HEK293T (cell line): ENCODE measurements at regions not wholly inside any gene's neighbourhood (a gene's known extent, or its start where the extent isn't known, plus 50 kb on each side); places are given as distances from the start of the nearest gene placed in this dataset.

ENCODE experiments used
- ELF4 ChIP-seq: fragments of 450-650 bp; IDR thresholded peaks from 2 replicates; pipeline ENCODE4 v1.6.1; 2017; ENCODE audit warnings: antibody characterized with exemption
- HDGF ChIP-seq: fragments of 450-650 bp; IDR thresholded peaks from 2 replicates; pipeline ENCODE4 v1.6.1; 2017; ENCODE audit warnings: antibody characterized with exemption, borderline replicate concordance
- L3MBTL2 ChIP-seq: fragments of 450-650 bp; conservative IDR thresholded peaks from 2 replicates; pipeline ENCODE4 v1.6.1; 2016; ENCODE audit warnings: mild to moderate bottlenecking
- SP1 ChIP-seq: fragments of 450-650 bp; IDR thresholded peaks from 2 replicates; pipeline ENCODE4 v1.6.1; 2017
- TARDBP ChIP-seq: fragments of 450-650 bp; IDR thresholded peaks from 2 replicates; pipeline ENCODE4 v1.6.1; 2016

DNA sequence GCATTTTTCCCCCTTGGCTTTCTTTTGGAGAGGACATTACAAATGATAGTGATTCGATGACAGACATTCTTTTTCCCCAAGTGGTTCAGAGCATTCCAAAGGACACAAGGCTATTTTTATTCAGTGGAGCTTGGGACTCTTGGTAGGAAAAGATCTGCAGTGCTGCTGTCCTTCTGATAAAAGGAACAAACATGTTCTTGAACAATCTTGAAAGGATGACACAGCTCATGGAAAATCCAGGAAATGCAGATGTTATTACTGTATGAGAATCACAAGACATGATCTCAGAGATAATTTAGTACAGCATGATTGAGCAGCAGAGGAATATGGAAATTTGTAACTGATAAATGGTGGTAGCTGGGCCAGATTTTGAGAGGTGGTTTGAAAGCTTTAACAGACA, 96.2 kb upstream of the RFC3 start:
- TF ChIP-seq ELF4 = no peak
- TF ChIP-seq L3MBTL2 = no peak
- TF ChIP-seq TARDBP = no peak
- no peak for TF ChIP-seq HDGF
- no peak for TF ChIP-seq SP1
